T-helper 17 cell (primary cell): ENCODE measurements at regions not wholly inside any gene's neighbourhood (a gene's known extent, or its start where the extent isn't known, plus 50 kb on each side); places are given as distances from the start of the nearest gene placed in this dataset.
"Not testable (repeated sequence)": the region's sequence is repeated elsewhere in the genome, so short reads cannot be mapped to it uniquely, and the experiment has no call there.

Experiments used
- ATAC-seq: fragments of 150-1000 bp; cut with Tn5 transposase; 2 replicates; pipeline ENCODE4 v1.10.0; 2021; ENCODE audit warnings: mild to moderate bottlenecking, moderate library complexity
- DNase-seq, 3 donors: peaks; one replicate each; pipeline versions ENCODE4 v3.0.0 to v3.0.0-alpha.2; 2020 to 2021
- H3K9me3 ChIP-seq: one replicate; pipeline ENCODE4 v1.7.0; 2013; ENCODE audit warnings: low read length, mild to moderate bottlenecking; ENCODE audit not compliant: control insufficient read depth, poor library complexity, severe bottlenecking
- H3K27ac Mint-ChIP-seq: one replicate; pipeline ENCODE4 v1.8.0; 2022; ENCODE audit warnings: mild to moderate bottlenecking, moderate library complexity, mixed read lengths
- H3K27me3 Mint-ChIP-seq: one replicate; pipeline ENCODE4 v1.8.0; 2022; ENCODE audit warnings: mixed read lengths
- H3K36me3 Mint-ChIP-seq: one replicate; pipeline ENCODE4 v1.8.0; 2022; ENCODE audit warnings: low read depth, mixed read lengths
- H3K4me1 Mint-ChIP-seq: one replicate; pipeline ENCODE4 v1.8.0; 2022; ENCODE audit warnings: mild to moderate bottlenecking, mixed read lengths
- H3K4me3 Mint-ChIP-seq: one replicate; pipeline ENCODE4 v1.8.0; 2022; ENCODE audit warnings: mild to moderate bottlenecking, moderate library complexity, mixed read lengths

- ATAC-seq (no peak), DNase-seq (no peak)
- no peaks in the 10 kb centered on the region for H3K9me3 ChIP-seq
- H3K27me3 Mint-ChIP-seq = peaks cover 16% of the 10 kb centered on the region
- H3K4me3 Mint-ChIP-seq = no peak overlapping the region
- no peak overlapping the region for H3K27ac Mint-ChIP-seq
- no peaks in the 10 kb centered on the region for H3K4me1 Mint-ChIP-seq
- H3K36me3 Mint-ChIP-seq = no peaks in the 10 kb centered on the region
Measured at GRCh38 chr5:58191443-58191842, 268.4 kb downstream of the PLK2 start.

GRCh38 chr5:58188262-58188651, 271.6 kb downstream of the PLK2 start:
- no peak for ATAC-seq
- peaks cover 21% of the 10 kb centered on the region for H3K27me3 Mint-ChIP-seq
- no peak overlapping the region for H3K4me3 Mint-ChIP-seq
- H3K9me3 ChIP-seq = no peaks in the 10 kb centered on the region
- no peaks in the 10 kb centered on the region for H3K4me1 Mint-ChIP-seq
- H3K36me3 Mint-ChIP-seq = no peaks in the 10 kb centered on the region
- no peak for DNase-seq
- no peak overlapping the region for H3K27ac Mint-ChIP-seq

- H3K27me3 Mint-ChIP-seq = peaks cover 23% of the 10 kb centered on the region
- DNase-seq (no peak), ATAC-seq (no peak)
- H3K4me1 Mint-ChIP-seq = no peaks in the 10 kb centered on the region
- no peak overlapping the region for H3K4me3 Mint-ChIP-seq
- H3K27ac Mint-ChIP-seq = no peak overlapping the region
- H3K9me3 ChIP-seq = no peaks in the 10 kb centered on the region
- no peaks in the 10 kb centered on the region for H3K36me3 Mint-ChIP-seq
Measured at GRCh38 chr5:58187432-58188261, 272.2 kb downstream of the PLK2 start.

- ATAC-seq (no peak), DNase-seq (no peak)
- Mint-ChIP-seq H3K27me3 (peaks cover 29% of the 10 kb centered on the region), H3K4me1 (no peaks in the 10 kb centered on the region), H3K27ac (no peak overlapping the region), H3K36me3 (no peaks in the 10 kb centered on the region), H3K4me3 (no peak overlapping the region)
- H3K9me3 ChIP-seq = no peaks in the 10 kb centered on the region
Measured at GRCh38 chr5:58185801-58186200, 274.1 kb downstream of the PLK2 start.

GRCh38 chr5:58185397-58185796, 274.5 kb downstream of the PLK2 start:
- Mint-ChIP-seq H3K4me3 (no peak overlapping the region), H3K27ac (no peak overlapping the region), H3K27me3 (peaks cover 25% of the 10 kb centered on the region), H3K36me3 (no peaks in the 10 kb centered on the region), H3K4me1 (no peaks in the 10 kb centered on the region)
- H3K9me3 ChIP-seq = no peaks in the 10 kb centered on the region
- DNase-seq (no peak), ATAC-seq (no peak)

GRCh38 chr5:58184910-58185309, 275.0 kb downstream of the PLK2 start:
- ATAC-seq = no peak
- no peaks in the 10 kb centered on the region for H3K9me3 ChIP-seq
- H3K4me3 Mint-ChIP-seq = no peak overlapping the region
- no peaks in the 10 kb centered on the region for H3K4me1 Mint-ChIP-seq
- no peak overlapping the region for H3K27ac Mint-ChIP-seq
- peaks cover 20% of the 10 kb centered on the region for H3K27me3 Mint-ChIP-seq
- DNase-seq = no peak
- H3K36me3 Mint-ChIP-seq = no peaks in the 10 kb centered on the region

GRCh38 chr5:58183786-58184085, 276.1 kb downstream of the PLK2 start:
- no peaks in the 10 kb centered on the region for H3K36me3 Mint-ChIP-seq
- H3K27me3 Mint-ChIP-seq = peaks cover 20% of the 10 kb centered on the region
- no peak overlapping the region for H3K27ac Mint-ChIP-seq
- no peak overlapping the region for H3K4me3 Mint-ChIP-seq
- no peak for DNase-seq
- no peak for ATAC-seq
- H3K4me1 Mint-ChIP-seq = no peaks in the 10 kb centered on the region
- no peaks in the 10 kb centered on the region for H3K9me3 ChIP-seq

GRCh38 chr5:58183078-58183785, 276.7 kb downstream of the PLK2 start:
- no peak overlapping the region for H3K4me3 Mint-ChIP-seq
- no peak overlapping the region for H3K27ac Mint-ChIP-seq
- ATAC-seq (no peak), DNase-seq (no peak)
- no peaks in the 10 kb centered on the region for H3K36me3 Mint-ChIP-seq
- no peaks in the 10 kb centered on the region for H3K9me3 ChIP-seq
- H3K4me1 Mint-ChIP-seq = no peaks in the 10 kb centered on the region
- H3K27me3 Mint-ChIP-seq = peaks cover 20% of the 10 kb centered on the region

GRCh38 chr5:58182287-58182841, 277.5 kb downstream of the PLK2 start:
- H3K9me3 ChIP-seq = no peaks in the 10 kb centered on the region
- peaks cover 20% of the 10 kb centered on the region for H3K27me3 Mint-ChIP-seq
- no peak overlapping the region for H3K4me3 Mint-ChIP-seq
- no peaks in the 10 kb centered on the region for H3K4me1 Mint-ChIP-seq
- no peak overlapping the region for H3K27ac Mint-ChIP-seq
- H3K36me3 Mint-ChIP-seq = no peaks in the 10 kb centered on the region
- DNase-seq (no peak), ATAC-seq (no peak)

GRCh38 chr5:58181578-58182286, 278.2 kb downstream of the PLK2 start:
- H3K4me1 Mint-ChIP-seq = no peaks in the 10 kb centered on the region
- peaks cover 20% of the 10 kb centered on the region for H3K27me3 Mint-ChIP-seq
- no peak overlapping the region for H3K27ac Mint-ChIP-seq

GRCh38 chr5:58172946-58173345, 286.9 kb downstream of the PLK2 start:
- H3K4me1 Mint-ChIP-seq = no peaks in the 10 kb centered on the region
- DNase-seq = no peak
- H3K9me3 ChIP-seq = no peaks in the 10 kb centered on the region
- H3K27ac Mint-ChIP-seq = no peak overlapping the region
- ATAC-seq = no peak
- peaks cover 5% of the 10 kb centered on the region for H3K27me3 Mint-ChIP-seq
- H3K36me3 Mint-ChIP-seq = no peaks in the 10 kb centered on the region
- H3K4me3 Mint-ChIP-seq = no peak overlapping the region

More at GRCh38 chr5:58181578-58182286, 278.2 kb downstream of the PLK2 start:
- ATAC-seq = no peak
- Mint-ChIP-seq H3K36me3 (no peaks in the 10 kb centered on the region), H3K4me3 (no peak overlapping the region)
- no peaks in the 10 kb centered on the region for H3K9me3 ChIP-seq
- DNase-seq = no peak

- H3K4me3 Mint-ChIP-seq = no peak overlapping the region
- no peak overlapping the region for H3K27ac Mint-ChIP-seq
Measured at GRCh38 chr5:58165152-58165551, 294.7 kb downstream of the PLK2 start.

GRCh38 chr5:58161889-58162288, 298.0 kb downstream of the PLK2 start:
- H3K27ac Mint-ChIP-seq, H3K4me1 Mint-ChIP-seq, H3K36me3 Mint-ChIP-seq, H3K9me3 ChIP-seq, H3K4me3 Mint-ChIP-seq, ATAC-seq, DNase-seq: not testable (repeated sequence)
- H3K27me3 Mint-ChIP-seq = peaks cover 15% of the 10 kb centered on the region

More at GRCh38 chr5:58165152-58165551, 294.7 kb downstream of the PLK2 start:
- Mint-ChIP-seq H3K36me3 (no peaks in the 10 kb centered on the region), H3K27me3 (peaks cover 15% of the 10 kb centered on the region), H3K4me1 (no peaks in the 10 kb centered on the region)
- ATAC-seq (no peak), DNase-seq (no peak)
- no peaks in the 10 kb centered on the region for H3K9me3 ChIP-seq
